ENCODE measurements at regions not wholly inside any gene's neighbourhood (a gene's known extent, or its start where the extent isn't known, plus 50 kb on each side); places are given as distances from the start of the nearest gene placed in this dataset.

DNA sequence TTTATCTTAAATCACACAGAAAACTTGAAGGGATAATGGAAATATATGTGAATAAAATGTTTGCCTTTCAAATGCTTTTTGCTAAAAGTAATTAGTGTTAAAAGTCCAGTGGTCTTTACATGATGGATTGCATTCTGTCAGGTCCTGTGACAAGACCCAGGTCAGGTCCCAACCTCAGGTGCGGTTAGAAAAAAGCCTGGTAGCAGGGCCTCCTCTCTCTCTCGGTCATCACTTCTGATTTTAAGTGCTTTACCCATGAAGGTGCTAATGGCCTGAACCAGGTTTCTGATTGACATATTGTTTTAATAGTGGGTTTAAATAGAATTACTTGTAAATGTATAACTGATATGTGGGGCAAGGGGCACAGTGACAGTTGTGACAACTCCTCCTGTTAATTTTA, 736.3 kb downstream of the POM121L12 start:
- no peak overlapping the region for H3K4me2 ChIP-seq
- H3K27ac ChIP-seq, result no peak overlapping the region
- H3K9me2 ChIP-seq (ENCODE audit: insufficient read depth), result no peaks in the 10 kb centered on the region; the same call in 1 of the 2 replicates
- H3K27me3 ChIP-seq (ENCODE audit: insufficient read depth, low read depth), result no peaks in the 10 kb centered on the region
- ChIA-PET CTCF (no interaction called here), POLR2A (ENCODE audit: unreplicated experiment) (no interaction called here)
- BruUV-seq (replicated peaks), result no TSS peak
- no peaks in the 10 kb centered on the region for H3K4me1 ChIP-seq (replicated peaks; ENCODE audit: insufficient read depth)
- H3K4me3 ChIP-seq, result no peak overlapping the region
- no peak for TF ChIP-seq EZH2 (IDR thresholded peaks at IDR 0.05; ENCODE audit: low read depth)
- TF ChIP-seq, protein P1, sequence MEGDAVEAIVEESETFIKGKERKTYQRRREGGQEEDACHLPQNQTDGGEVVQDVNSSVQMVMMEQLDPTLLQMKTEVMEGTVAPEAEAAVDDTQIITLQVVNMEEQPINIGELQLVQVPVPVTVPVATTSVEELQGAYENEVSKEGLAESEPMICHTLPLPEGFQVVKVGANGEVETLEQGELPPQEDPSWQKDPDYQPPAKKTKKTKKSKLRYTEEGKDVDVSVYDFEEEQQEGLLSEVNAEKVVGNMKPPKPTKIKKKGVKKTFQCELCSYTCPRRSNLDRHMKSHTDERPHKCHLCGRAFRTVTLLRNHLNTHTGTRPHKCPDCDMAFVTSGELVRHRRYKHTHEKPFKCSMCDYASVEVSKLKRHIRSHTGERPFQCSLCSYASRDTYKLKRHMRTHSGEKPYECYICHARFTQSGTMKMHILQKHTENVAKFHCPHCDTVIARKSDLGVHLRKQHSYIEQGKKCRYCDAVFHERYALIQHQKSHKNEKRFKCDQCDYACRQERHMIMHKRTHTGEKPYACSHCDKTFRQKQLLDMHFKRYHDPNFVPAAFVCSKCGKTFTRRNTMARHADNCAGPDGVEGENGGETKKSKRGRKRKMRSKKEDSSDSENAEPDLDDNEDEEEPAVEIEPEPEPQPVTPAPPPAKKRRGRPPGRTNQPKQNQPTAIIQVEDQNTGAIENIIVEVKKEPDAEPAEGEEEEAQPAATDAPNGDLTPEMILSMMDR (conservative IDR thresholded peaks at IDR 0.05), result no peak
- intact Hi-C loops (cut with micrococcal nuclease; ENCODE audit: unreplicated experiment), result no loop called here
- DNase-seq, result no peak
- H4K20me1 ChIP-seq (ENCODE audit: insufficient read depth), result 0 out of 2 replicates have a peak, but pooled peaks cover 3% of the 10 kb centered on the region
- H2AFZ ChIP-seq, result no peak overlapping the region
- no peaks in the 10 kb centered on the region for H3K9me3 ChIP-seq (ENCODE audit: insufficient read depth, low read depth)
- no peaks in the 10 kb centered on the region for H3K79me2 ChIP-seq (ENCODE audit: low read depth)
- no peaks in the 10 kb centered on the region for H3K36me3 ChIP-seq (ENCODE audit: low read depth)
- H3F3A ChIP-seq (ENCODE audit: insufficient read depth, low read depth), result no peaks in the 10 kb centered on the region

DNA sequence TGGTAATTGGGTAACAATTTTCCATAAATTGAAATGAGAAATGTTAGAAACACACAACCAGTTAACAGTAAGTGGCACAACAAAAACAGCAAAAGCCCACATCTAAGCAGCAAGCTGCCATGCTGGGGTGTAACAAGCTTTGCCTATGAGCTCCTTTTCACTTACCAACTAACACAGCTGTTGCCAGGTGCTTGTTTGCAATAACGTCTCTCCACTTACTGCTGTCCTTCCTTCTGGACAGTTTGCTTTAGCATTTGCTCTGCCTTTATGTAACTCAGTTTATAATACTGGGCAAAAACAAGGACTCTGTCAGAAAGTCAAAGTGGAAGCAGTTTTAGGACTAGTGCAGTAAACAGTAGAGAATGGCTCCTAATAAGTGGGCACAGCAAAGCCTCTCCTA, 740.9 kb downstream of the POM121L12 start:
- ChIA-PET CTCF (no interaction called here), POLR2A (ENCODE audit: unreplicated experiment) (no interaction called here)
- Histone ChIP-seq H3K36me3 (ENCODE audit: low read depth) (peaks cover 13% of the 10 kb centered on the region; the same call in 1 of the 2 replicates), H3K4me3 (no peak overlapping the region), H3K4me2 (no peak overlapping the region), H3F3A (ENCODE audit: insufficient read depth, low read depth) (no peaks in the 10 kb centered on the region), H3K9me2 (ENCODE audit: insufficient read depth) (no peaks in the 10 kb centered on the region; the same call in 1 of the 2 replicates), H3K27me3 (ENCODE audit: insufficient read depth, low read depth) (no peaks in the 10 kb centered on the region), H3K9me3 (ENCODE audit: insufficient read depth, low read depth) (no peaks in the 10 kb centered on the region), H4K20me1 (ENCODE audit: insufficient read depth) (0 out of 2 replicates have a peak, but pooled peaks cover 3% of the 10 kb centered on the region), H3K27ac (no peak overlapping the region), H3K4me1 (replicated peaks; ENCODE audit: insufficient read depth) (no peaks in the 10 kb centered on the region), H2AFZ (no peak overlapping the region), H3K79me2 (ENCODE audit: low read depth) (no peaks in the 10 kb centered on the region)
- intact Hi-C loops (cut with micrococcal nuclease; ENCODE audit: unreplicated experiment), result no loop called here
- BruUV-seq (replicated peaks), result no TSS peak
- DNase-seq, result no peak
- TF ChIP-seq, protein P1 (conservative IDR thresholded peaks at IDR 0.05), result no peak
- no peak for TF ChIP-seq EZH2 (IDR thresholded peaks at IDR 0.05; ENCODE audit: low read depth)

DNA sequence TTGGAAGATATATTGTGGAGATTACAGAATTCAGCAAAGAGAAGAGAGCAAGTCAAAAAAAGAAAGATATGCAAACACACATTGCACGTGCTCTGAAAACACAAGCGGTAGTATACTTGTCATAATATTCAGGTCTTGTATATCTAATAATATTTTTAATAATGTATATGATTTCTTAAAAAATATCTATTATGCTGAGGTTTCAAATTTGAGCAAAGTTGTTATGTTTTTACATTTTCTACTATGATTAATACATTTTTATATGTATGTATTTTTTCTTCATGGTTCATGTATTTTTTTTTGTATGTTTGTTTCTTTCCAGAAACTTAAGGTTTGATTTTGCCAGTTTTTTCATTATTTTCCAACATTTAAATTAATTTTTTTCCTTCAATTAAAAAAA, 752.4 kb upstream of the VSTM2A start:
- intact Hi-C loops (cut with micrococcal nuclease; ENCODE audit: unreplicated experiment), result no loop called here
- Histone ChIP-seq H3K79me2 (ENCODE audit: low read depth) (no peaks in the 10 kb centered on the region; the same call in 1 of the 2 replicates), H3K4me2 (no peak overlapping the region)

More for the DNA sequence above, 752.4 kb upstream of the VSTM2A start:
- H3F3A ChIP-seq (ENCODE audit: insufficient read depth, low read depth), result no peaks in the 10 kb centered on the region
- no TSS peak for BruUV-seq (replicated peaks)
- H4K20me1 ChIP-seq (ENCODE audit: insufficient read depth), result peaks cover 11% of the 10 kb centered on the region; the same call in 1 of the 2 replicates
- TF ChIP-seq, protein P1 (conservative IDR thresholded peaks at IDR 0.05), result no peak
- no peak for TF ChIP-seq EZH2 (IDR thresholded peaks at IDR 0.05; ENCODE audit: low read depth)
- no peak overlapping the region for H3K27ac ChIP-seq
- DNase-seq, result no peak
- ChIA-PET POLR2A (ENCODE audit: unreplicated experiment) (no interaction called here), CTCF (no interaction called here)
- H3K9me2 ChIP-seq (ENCODE audit: insufficient read depth), result no peaks in the 10 kb centered on the region
- no peaks in the 10 kb centered on the region for H3K9me3 ChIP-seq (ENCODE audit: insufficient read depth, low read depth)
- H2AFZ ChIP-seq, result no peak overlapping the region
- H3K36me3 ChIP-seq (ENCODE audit: low read depth), result no peaks in the 10 kb centered on the region
- no peak overlapping the region for H3K4me3 ChIP-seq
- no peaks in the 10 kb centered on the region for H3K27me3 ChIP-seq (ENCODE audit: insufficient read depth, low read depth)
- H3K4me1 ChIP-seq (replicated peaks; ENCODE audit: insufficient read depth), result no peaks in the 10 kb centered on the region
